HG03342 (cell line): ENCODE measurements at regions not wholly inside any gene's neighbourhood (a gene's known extent, or its start where the extent isn't known, plus 50 kb on each side); places are given as distances from the start of the nearest gene placed in this dataset.

ENCODE experiments used
- ATAC-seq: cut with Tn5 transposase; IDR thresholded peaks from one replicate; pipeline ENCODE4 v1.9.1; 2021; ENCODE audit warnings: mild to moderate bottlenecking, moderate library complexity; ENCODE audit not compliant: unreplicated experiment

DNA sequence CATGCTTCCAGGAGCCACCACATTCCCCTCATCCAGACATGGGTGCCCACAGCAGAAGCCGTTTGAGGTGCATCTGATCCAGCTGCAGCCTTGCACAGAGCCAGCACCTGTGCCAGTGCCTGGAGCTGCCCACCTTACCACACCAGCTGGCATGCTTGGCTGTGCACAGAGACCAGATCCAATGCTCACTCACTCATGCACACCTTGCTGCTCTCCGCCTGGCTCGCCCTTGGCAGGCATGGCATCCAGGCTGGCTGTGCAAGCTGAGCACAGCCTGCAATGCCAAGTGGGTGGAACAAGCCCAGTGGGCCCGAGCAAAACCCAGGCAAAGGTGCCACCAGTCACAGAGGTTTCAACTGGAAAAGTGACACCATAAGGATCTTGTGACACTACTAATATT is 66.9 kb upstream of the SEMA3A start:
- ATAC-seq: no peak

- ATAC-seq: no peak
Measured at GRCh38 chr7:84258628-84259027, 64.0 kb upstream of the SEMA3A start.

GRCh38 chr7:84256571-84256971 is 62.0 kb upstream of the SEMA3A start:
- ATAC-seq: no peak

- no peak for ATAC-seq
Measured at GRCh38 chr7:84251277-84251781, 56.7 kb upstream of the SEMA3A start.

DNA sequence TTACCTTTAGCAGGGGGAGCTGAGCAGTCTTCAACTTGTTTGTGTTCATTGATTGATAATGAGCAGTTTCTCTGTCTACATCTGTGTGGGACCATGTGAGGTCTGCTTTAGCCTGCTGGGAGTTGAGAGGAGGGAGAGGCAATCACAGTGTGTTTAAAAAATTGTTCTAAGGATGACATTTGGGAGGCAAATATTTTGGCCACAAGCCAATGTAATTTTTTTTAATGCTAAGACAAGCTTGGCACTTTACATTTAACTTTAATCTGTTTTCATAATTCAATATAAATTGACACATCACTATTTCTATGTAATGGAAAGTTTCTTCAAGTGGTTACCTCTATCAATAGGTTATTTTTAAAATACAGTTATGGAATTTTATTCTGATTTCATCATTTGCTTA is 55.9 kb upstream of the SEMA3A start:
- no peak for ATAC-seq

DNA sequence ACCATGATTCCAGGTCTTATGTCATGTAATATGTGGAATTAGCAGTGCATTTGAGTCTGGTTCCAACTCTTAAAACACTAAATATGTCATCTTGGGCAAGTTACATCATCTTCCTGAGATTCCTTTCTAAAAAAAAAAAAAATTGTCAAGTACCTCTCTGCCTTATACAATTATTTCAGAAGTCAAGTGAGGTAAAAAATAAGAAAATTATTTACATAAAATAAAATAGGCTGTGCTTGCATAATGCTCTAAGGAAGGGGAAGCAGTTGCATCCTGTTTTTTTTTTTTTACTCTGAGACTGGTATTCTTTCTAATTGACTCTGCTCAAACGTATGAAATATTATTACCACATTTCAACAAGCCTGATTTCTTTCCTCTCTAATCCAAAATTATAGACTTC is 55.1 kb upstream of the SEMA3A start:
- no peak for ATAC-seq

GRCh38 chr7:84248843-84249242 is 54.3 kb upstream of the SEMA3A start:
- no peak for ATAC-seq

- peak; percentile 51 for ATAC-seq
Measured at GRCh38 chr7:84248267-84248666, 53.7 kb upstream of the SEMA3A start.

DNA sequence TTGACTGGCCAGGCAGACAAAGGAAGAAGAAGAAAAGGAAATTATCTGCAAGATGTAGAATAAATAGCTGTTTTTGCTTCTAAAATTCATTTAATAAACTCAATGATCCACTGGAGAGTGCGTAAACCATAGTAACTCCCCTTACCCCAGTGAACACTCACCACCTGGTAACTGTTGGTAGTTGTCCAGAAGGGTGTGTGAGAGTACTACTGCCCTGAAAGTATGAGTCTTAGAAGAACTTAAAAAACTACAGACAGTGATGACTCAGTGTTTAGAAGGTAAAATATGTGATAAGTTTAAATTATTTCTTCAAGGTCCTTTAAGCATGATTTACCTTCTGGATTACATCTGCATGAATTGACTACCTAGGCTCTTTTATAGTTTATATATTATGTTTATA is 53.0 kb upstream of the SEMA3A start:
- ATAC-seq: no peak

GRCh38 chr7:84245835-84246234 is 51.2 kb upstream of the SEMA3A start:
- ATAC-seq: no peak
